Stomach smooth muscle (tissue), 2 donors: ENCODE measurements at regions not wholly inside any gene's neighbourhood (a gene's known extent, or its start where the extent isn't known, plus 50 kb on each side); places are given as distances from the start of the nearest gene placed in this dataset.

Experiments used
- H3K27ac ChIP-seq: one replicate; pipeline ENCODE4 v1.7.0; 2013; ENCODE audit warnings: mild to moderate bottlenecking, low read length, inconsistent platforms
- H3K27me3 ChIP-seq, 2 donors: one replicate each; pipeline ENCODE4 v1.7.0; 2013; ENCODE audit warnings: low read length in 2 of 2; ENCODE audit not compliant: insufficient read depth in 2 of 2, control insufficient read depth in 1 of 2
- H3K36me3 ChIP-seq, 2 donors: one replicate each; pipeline ENCODE4 v1.7.0; 2013; ENCODE audit warnings: low read length in 2 of 2; ENCODE audit not compliant: control insufficient read depth in 2 of 2, insufficient read depth in 2 of 2
- H3K4me1 ChIP-seq: one replicate; pipeline ENCODE4 v1.7.0; 2013; ENCODE audit warnings: low read length; ENCODE audit not compliant: control insufficient read depth, insufficient read depth
- H3K4me3 ChIP-seq, 2 donors: one replicate each; pipeline ENCODE4 v1.7.0; 2013; ENCODE audit warnings: low read length in 2 of 2
- H3K9ac ChIP-seq, 2 donors: one replicate each; pipeline ENCODE4 v1.7.0; 2013; ENCODE audit warnings: low read length in 2 of 2, mild to moderate bottlenecking in 1 of 2
- H3K9me3 ChIP-seq, 2 donors: one replicate each; pipeline ENCODE4 v1.7.0; 2013; ENCODE audit warnings: low read length in 2 of 2; ENCODE audit not compliant: control insufficient read depth in 2 of 2
- donor health status: healthy.
- donor health status: Pancreatic carcinoma.

GRCh38 chr21:14754682-14755081 is 208.6 kb upstream of the SAMSN1 start:
- no peak overlapping the region for H3K27ac ChIP-seq
- H3K4me1 ChIP-seq, result no peaks in the 10 kb centered on the region
- no peak overlapping the region for H3K4me3 ChIP-seq
- H3K9ac ChIP-seq, result no peak overlapping the region
- no peaks in the 10 kb centered on the region for H3K27me3 ChIP-seq
- H3K36me3 ChIP-seq, result no peaks in the 10 kb centered on the region
- no peaks in the 10 kb centered on the region for H3K9me3 ChIP-seq

- Histone ChIP-seq H3K27me3 (no peaks in the 10 kb centered on the region), H3K27ac (no peak overlapping the region), H3K9me3 (no peaks in the 10 kb centered on the region), H3K4me1 (no peaks in the 10 kb centered on the region), H3K36me3 (no peaks in the 10 kb centered on the region), H3K9ac (no peak overlapping the region), H3K4me3 (no peak overlapping the region)
Measured at GRCh38 chr21:14754259-14754604, 208.1 kb upstream of the SAMSN1 start.

GRCh38 chr21:14753466-14754258 is 207.5 kb upstream of the SAMSN1 start:
- H3K27ac ChIP-seq, result no peak overlapping the region
- no peak overlapping the region for H3K4me3 ChIP-seq
- no peaks in the 10 kb centered on the region for H3K36me3 ChIP-seq
- H3K9me3 ChIP-seq, result no peaks in the 10 kb centered on the region
- no peaks in the 10 kb centered on the region for H3K27me3 ChIP-seq
- H3K4me1 ChIP-seq, result no peaks in the 10 kb centered on the region
- no peak overlapping the region for H3K9ac ChIP-seq

GRCh38 chr21:14753069-14753465 is 207.0 kb upstream of the SAMSN1 start:
- no peak overlapping the region for H3K4me3 ChIP-seq

GRCh38 chr21:14752345-14752909 is 206.3 kb upstream of the SAMSN1 start:
- Histone ChIP-seq H3K27ac (no peak overlapping the region), H3K4me1 (no peaks in the 10 kb centered on the region)

More at GRCh38 chr21:14753069-14753465, 207.0 kb upstream of the SAMSN1 start:
- no peak overlapping the region for H3K9ac ChIP-seq
- H3K36me3 ChIP-seq, result no peaks in the 10 kb centered on the region
- H3K27ac ChIP-seq, result no peak overlapping the region
- H3K4me1 ChIP-seq, result no peaks in the 10 kb centered on the region
- no peaks in the 10 kb centered on the region for H3K27me3 ChIP-seq
- H3K9me3 ChIP-seq, result no peaks in the 10 kb centered on the region

GRCh38 chr21:14751602-14752344 is 205.7 kb upstream of the SAMSN1 start:
- Histone ChIP-seq H3K4me3 (no peak overlapping the region), H3K4me1 (no peaks in the 10 kb centered on the region), H3K9me3 (no peaks in the 10 kb centered on the region), H3K36me3 (no peaks in the 10 kb centered on the region), H3K27ac (no peak overlapping the region), H3K9ac (no peak overlapping the region), H3K27me3 (no peaks in the 10 kb centered on the region)

More at GRCh38 chr21:14752345-14752909, 206.3 kb upstream of the SAMSN1 start:
- H3K4me3 ChIP-seq, result no peak overlapping the region
- no peaks in the 10 kb centered on the region for H3K36me3 ChIP-seq
- no peaks in the 10 kb centered on the region for H3K9me3 ChIP-seq
- no peaks in the 10 kb centered on the region for H3K27me3 ChIP-seq
- no peak overlapping the region for H3K9ac ChIP-seq

- H3K36me3 ChIP-seq, result no peaks in the 10 kb centered on the region
- H3K27me3 ChIP-seq, result no peaks in the 10 kb centered on the region
- H3K4me1 ChIP-seq, result no peaks in the 10 kb centered on the region
- H3K9me3 ChIP-seq, result no peaks in the 10 kb centered on the region
- H3K9ac ChIP-seq, result no peak overlapping the region
- no peak overlapping the region for H3K27ac ChIP-seq
- H3K4me3 ChIP-seq, result no peak overlapping the region
Measured at GRCh38 chr21:14751011-14751410, 204.9 kb upstream of the SAMSN1 start.

- H3K4me1 ChIP-seq, result no peaks in the 10 kb centered on the region
Measured at GRCh38 chr21:14750041-14750440, 203.9 kb upstream of the SAMSN1 start.

GRCh38 chr21:14748662-14749061 is 202.5 kb upstream of the SAMSN1 start:
- Histone ChIP-seq H3K36me3 (no peaks in the 10 kb centered on the region), H3K9ac (no peak overlapping the region), H3K9me3 (peaks cover 0 to 4% of the 10 kb centered on the region in 2 donors), H3K4me1 (no peaks in the 10 kb centered on the region), H3K27me3 (no peaks in the 10 kb centered on the region), H3K4me3 (no peak overlapping the region), H3K27ac (no peak overlapping the region)

More at GRCh38 chr21:14750041-14750440, 203.9 kb upstream of the SAMSN1 start:
- Histone ChIP-seq H3K27ac (no peak overlapping the region), H3K9ac (no peak overlapping the region), H3K4me3 (no peak overlapping the region), H3K9me3 (no peaks in the 10 kb centered on the region), H3K36me3 (no peaks in the 10 kb centered on the region), H3K27me3 (no peaks in the 10 kb centered on the region)

- Histone ChIP-seq H3K27ac (no peak overlapping the region), H3K36me3 (no peaks in the 10 kb centered on the region), H3K4me3 (no peak overlapping the region), H3K9ac (no peak overlapping the region), H3K4me1 (no peaks in the 10 kb centered on the region), H3K9me3 (peaks cover 0 to 4% of the 10 kb centered on the region in 2 donors), H3K27me3 (no peaks in the 10 kb centered on the region)
Measured at GRCh38 chr21:14744368-14744767, 198.3 kb upstream of the SAMSN1 start.
